GM18519 (cell line): ENCODE measurements at regions not wholly inside any gene's neighbourhood (a gene's known extent, or its start where the extent isn't known, plus 50 kb on each side); places are given as distances from the start of the nearest gene placed in this dataset.
"Not testable (repeated sequence)": the region's sequence is repeated elsewhere in the genome, so short reads cannot be mapped to it uniquely, and the experiment has no call there.

Experiments
- ATAC-seq: cut with Tn5 transposase; IDR thresholded peaks from one replicate; pipeline ENCODE4 v1.9.1; 2021; ENCODE audit warnings: mild to moderate bottlenecking, moderate library complexity; ENCODE audit not compliant: unreplicated experiment, low FRiP score

GRCh38 chr12:75874441-75874840, 157.1 kb downstream of the PHLDA1 start:
- no peak for ATAC-seq

- no peak for ATAC-seq
Observed at GRCh38 chr12:75872762-75873161, 158.8 kb downstream of the PHLDA1 start.

- no peak for ATAC-seq
Observed at GRCh38 chr12:75870878-75871277, 160.7 kb downstream of the PHLDA1 start.

DNA sequence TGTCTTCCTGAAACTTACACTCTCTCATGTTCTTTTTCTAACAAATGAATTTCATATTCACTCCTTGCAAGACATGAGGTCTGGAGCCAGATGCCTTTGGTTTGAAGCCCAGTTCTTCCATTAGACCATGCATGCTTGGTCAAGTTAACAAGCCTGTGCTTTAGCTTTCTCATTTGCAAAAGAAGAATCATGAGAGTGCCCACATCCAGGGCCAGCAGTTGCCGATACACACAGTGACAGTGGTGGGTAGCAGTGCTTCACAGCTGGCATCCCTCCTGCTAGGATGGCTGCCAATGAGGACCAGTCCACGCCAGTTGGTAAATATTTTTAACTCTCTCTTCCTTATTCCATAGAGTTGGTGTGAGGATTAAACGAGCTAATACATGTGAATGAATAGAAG, 163.1 kb downstream of the PHLDA1 start:
- ATAC-seq, result no peak

DNA sequence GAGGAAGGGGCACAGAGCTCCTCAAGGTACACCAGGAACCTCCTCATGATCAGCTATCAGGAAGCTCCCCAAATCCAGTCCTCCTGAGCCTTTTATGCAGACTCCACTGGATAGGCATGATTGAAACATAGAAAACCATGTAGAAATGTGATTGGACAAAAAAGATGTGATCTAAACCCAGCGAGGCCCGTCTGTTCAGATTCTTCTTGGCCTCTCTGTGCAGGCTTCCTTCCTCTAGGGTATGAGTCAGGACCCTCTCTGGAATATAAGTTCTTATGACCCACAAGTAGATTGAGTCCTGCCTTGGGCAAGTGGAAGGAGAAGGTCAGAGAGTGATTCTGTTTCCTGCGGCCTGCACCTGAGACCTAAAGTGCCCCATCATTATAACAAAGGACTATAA, 166.3 kb downstream of the PHLDA1 start:
- no peak for ATAC-seq

- no peak for ATAC-seq
Observed at GRCh38 chr12:75864161-75864560, 167.4 kb downstream of the PHLDA1 start.

GRCh38 chr12:75863533-75863932, 168.0 kb downstream of the PHLDA1 start:
- no peak for ATAC-seq

- ATAC-seq, result no peak
Observed at GRCh38 chr12:75862692-75863471, 168.7 kb downstream of the PHLDA1 start.

- no peak for ATAC-seq
Observed at GRCh38 chr12:75859868-75860267, 171.7 kb downstream of the PHLDA1 start.

GRCh38 chr12:75856235-75856634, 175.3 kb downstream of the PHLDA1 start:
- no peak for ATAC-seq

- no peak for ATAC-seq
Observed at GRCh38 chr12:75855360-75855759, 176.2 kb downstream of the PHLDA1 start.

DNA sequence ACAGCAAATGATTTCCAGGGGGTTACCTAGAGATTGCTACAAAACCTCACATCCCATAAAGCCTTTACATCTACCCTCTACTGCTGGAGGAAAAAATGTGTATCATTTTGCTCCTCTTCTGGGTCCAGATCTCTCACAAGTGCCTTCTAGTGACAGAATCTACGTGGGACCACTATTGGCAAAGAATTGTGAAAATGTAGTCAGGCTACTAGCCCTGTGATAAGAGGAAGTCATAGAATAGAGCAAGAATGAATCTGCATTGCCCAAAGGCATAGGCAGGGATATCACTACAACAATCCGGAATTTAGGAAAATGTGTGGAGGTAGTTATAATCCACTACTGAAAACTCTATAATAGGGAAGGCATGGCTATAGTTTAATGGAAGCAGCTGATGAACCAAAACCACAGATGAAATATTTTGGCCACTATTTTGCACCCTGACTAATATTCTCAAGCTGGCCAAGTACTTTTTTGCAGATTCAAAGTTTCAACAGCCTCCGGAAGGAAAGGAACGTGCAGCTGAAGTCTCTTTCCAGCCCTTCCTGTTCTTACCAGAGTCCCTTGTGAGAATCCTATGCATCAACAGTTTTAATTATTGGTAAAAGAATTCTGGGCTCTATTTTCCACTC, 176.8 kb downstream of the PHLDA1 start:
- ATAC-seq, result no peak

DNA sequence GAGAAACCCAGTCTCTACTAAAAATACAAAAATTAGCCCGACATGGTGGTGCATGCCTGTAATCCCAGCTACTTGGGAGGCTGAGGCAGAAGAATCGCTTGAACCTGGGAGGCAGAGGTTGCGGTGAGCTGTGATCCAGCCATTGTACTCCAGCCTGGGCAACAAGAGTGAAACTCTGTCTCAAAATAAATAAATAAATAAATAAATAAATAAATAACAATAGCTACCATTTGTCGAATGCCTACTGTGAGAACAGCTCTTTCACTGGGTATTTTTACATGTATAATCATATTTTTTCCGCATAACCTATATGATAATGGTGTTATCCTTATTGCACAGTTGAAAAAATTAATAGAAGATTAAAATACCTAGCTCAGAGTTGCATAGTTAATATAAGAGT, 177.4 kb downstream of the PHLDA1 start:
- ATAC-seq, result not testable (repeated sequence)

DNA sequence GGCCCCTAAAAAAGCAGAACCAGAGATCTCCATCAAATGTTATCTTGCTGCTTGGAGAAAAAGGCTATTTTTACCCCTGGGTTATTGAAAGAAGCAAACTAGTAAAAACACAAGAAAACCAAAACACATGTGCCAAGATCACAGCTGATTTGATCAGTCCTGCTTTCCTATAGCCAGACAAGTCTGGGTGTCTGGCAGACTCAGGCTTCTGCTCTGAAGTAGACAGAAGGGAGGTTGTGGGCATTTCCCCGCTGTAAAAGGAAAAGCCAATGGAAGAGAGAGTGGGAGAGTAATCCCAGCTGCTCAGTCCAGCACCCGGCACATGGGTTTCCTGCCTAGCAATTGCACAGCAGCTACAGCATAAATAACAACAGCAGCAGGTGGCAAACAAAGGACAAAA, 177.9 kb downstream of the PHLDA1 start:
- ATAC-seq, result no peak

DNA sequence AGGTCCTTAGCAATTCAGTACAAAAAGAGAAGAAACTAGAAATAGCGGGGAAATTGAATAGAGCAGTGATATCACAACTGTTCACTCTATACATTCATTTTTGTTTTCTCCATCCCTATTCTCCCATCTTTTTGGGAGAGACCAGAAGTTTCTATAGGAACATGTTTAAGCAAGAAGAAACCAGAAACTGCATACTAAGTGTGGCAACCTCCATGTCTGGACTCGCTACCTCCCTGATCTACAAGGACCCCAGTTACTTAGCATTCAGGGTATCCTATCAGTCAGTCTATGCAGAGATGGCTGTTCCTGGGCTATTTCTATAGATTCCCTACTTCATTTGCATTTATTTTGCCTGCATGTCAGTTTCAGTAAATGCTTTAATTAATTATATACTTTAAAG, 178.6 kb downstream of the PHLDA1 start:
- ATAC-seq, result no peak

- ATAC-seq, result no peak
Observed at GRCh38 chr12:75852143-75852542, 179.4 kb downstream of the PHLDA1 start.

DNA sequence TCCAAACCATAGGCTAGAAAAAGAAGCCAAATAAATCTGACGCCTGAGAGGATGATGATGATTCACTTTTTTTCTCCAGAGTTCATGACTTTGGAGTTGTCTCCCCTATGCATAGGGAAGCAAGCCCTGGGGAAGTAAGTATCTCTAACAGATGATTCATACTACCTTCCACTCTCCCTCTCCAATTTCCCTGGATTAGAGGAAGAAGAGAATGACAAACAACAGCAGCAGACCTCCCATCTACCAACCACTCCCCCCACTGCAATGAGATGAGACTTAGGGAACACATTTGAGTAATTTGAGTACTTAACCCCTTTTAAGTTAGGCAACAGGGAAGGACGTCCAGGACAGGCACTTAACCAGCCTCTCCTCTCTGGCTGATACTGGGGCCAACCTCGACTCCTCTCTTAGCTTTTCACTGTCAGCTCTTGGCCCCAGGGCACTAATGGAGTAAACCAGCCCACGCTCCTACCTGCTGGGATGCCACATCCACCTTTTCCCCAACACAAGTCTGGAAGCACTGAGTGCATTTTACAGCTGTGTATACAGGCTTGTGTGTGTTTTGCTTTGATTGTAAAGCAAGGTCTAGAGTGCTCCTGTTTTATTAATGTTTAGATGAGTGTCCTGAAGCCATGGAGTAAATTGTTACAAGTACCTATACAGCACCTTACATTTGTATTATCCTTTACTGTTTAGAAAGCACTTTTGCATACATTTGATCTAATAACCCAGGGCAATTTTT, 180.7 kb downstream of the PHLDA1 start:
- ATAC-seq, result no peak

DNA sequence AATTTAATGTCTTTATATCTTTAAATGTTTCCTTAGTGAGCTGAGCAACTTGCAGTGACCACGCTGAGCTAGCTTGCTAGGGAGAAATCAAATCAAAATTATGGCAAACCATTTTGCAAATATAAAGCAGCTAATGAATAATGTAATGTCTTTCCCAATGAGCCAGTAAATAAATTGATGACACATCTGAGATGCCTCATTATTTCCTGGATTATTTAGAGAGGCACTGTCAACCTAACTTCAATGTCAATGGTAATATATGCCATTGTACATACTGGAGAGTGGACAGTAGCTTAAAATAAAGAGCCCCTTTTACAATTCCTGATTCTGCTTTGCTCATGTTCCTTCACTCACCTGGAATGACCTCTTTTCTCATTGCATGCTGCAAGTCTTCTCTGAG, 182.6 kb downstream of the PHLDA1 start:
- ATAC-seq, result no peak

DNA sequence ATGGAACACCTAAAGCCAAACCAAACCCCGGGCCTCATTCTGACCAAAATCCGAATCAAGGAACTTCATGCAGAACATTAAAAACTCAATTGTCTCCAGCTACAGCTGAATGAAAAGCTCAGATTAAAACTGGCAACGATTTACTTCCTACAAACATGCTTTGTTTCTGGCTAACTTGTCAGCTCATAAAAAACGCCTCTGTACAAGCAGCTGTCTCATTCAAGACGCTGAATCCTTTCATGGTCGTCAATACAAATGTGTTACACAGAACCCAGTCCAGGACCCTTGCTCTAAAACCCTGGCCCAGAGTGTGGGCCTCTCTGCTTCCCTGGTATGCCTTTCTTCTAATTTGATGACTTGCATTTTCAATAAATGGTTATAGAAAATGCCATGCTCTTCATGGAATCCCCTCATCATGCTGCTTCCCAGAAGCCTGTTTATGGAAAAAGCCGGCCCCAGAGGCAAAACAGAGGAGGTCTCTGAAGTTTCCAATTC, 183.1 kb downstream of the PHLDA1 start:
- no peak for ATAC-seq

DNA sequence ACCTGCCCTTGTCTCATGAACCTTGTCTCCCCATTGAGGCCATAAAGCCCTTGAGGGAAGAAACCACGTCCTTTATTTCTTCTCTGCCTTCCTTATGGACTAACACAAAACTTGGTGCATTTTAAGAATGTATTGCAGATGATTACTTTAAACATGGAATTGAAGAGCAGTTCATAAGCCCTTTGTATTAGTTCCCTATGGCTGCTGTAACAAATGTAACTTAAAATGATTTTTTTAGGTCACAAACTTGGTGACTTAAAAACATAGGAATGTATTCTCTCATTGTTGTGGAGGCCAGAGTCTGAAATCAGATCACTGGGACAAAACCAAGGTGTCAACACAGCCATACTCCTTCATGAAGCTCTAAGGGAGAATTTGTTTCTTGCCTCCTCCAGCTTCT, 185.5 kb downstream of the PHLDA1 start:
- no peak for ATAC-seq

GRCh38 chr12:75844985-75845384, 186.6 kb downstream of the PHLDA1 start:
- no peak for ATAC-seq
